RPMI8226 (cell line): ENCODE measurements at regions not wholly inside any gene's neighbourhood (a gene's known extent, or its start where the extent isn't known, plus 50 kb on each side); places are given as distances from the start of the nearest gene placed in this dataset.

ENCODE experiments used
- DNase-seq: peaks from one replicate; pipeline ENCODE4 v3.0.0-alpha.2; 2015

GRCh38 chr3:127457546-127458145 is 132.9 kb downstream of the TPRA1 start:
- DNase-seq: no peak

DNA sequence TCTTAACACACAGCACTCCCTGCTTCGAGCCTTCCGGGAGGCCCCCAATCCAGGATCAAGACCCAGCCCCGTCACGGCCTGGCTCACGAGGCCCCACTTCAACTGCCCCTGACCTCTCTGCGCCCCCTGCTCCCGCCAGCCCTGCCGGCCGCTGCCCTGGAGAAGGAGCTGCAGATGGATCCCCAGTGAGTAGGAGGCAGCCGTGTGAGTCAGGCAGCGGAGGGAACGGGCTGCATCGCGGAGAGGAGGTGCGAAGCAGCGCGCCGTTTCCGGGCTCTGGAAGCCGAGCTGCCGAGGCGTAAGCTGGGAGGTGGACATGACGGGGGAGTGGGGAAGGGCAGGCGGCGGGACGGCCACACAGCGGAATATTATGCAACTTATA is 133.4 kb downstream of the TPRA1 start:
- no peak for DNase-seq

GRCh38 chr3:127456471-127457093 is 134.0 kb downstream of the TPRA1 start:
- no peak for DNase-seq

- DNase-seq: peak; percentile 76
Measured at GRCh38 chr3:127455541-127456450, 134.7 kb downstream of the TPRA1 start.

DNA sequence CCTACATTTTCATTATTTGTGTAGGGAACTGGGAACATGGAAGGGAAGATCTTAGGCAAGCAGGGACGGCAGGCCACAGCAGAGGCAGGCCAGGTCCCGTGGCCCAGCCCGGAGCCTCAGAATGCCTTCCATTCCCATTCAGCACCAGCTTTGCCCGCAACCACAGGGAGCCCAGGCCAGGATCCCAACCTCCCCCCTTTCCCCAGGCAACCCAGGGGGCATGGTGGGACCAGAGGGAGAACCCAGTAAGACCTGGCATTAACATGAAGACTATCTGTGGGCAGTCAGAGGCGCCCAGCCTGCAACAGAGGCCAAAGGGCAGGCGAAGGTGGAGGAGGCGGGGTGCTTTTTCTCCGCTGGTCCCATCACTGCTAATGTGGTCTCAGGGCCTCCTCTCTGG is 135.6 kb downstream of the TPRA1 start:
- no peak for DNase-seq

GRCh38 chr3:127454051-127454450 is 136.5 kb downstream of the TPRA1 start:
- DNase-seq: no peak

DNA sequence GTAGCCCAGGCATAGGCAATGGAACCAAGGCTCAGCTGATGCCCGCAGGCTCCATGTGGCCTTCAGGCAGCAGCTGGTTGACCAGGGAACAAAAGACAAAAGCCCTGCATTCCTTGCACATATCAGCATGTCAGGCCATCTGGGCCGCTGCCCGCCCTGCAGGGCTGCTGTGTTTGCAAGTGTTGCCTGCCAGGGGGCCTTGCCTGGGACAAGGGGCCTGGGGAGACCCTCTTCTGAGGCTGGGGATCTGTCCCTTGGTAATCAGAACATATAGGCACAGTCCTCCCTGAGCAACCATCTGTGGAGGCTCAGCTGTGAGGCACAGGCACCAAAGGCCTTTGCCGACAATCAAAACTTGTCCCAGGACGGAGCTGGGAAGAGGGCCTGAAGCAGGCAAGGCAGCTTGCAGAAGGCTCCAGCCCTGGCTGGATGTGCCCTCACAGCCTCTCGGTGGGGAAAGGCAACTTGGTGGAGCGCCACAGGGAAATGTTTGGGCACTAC is 138.2 kb downstream of the TPRA1 start:
- DNase-seq: no peak

GRCh38 chr3:127451321-127451720 is 139.2 kb downstream of the TPRA1 start:
- no peak for DNase-seq

GRCh38 chr3:127450331-127450730 is 140.2 kb downstream of the TPRA1 start:
- DNase-seq: no peak

GRCh38 chr3:127449486-127450212 is 140.9 kb downstream of the TPRA1 start:
- DNase-seq: no peak

DNA sequence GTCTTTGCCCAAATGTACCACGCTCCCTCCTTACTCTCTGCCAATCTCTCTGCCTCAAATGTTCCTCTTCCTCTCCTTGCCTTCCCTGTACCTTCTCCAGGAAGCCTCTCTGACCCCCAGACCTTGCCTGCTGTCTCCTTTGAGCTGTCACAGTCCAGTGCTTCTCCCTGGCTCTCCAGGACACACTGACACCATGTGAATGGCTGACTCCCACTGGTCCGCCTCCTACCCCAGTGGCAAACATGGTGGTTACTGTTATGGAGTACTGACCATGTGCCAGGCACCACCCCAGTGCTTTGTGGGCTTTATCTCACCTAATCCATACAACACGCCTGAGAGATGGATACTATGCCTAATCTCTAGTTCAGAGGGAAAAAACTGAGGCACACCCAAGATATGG is 141.9 kb downstream of the TPRA1 start:
- no peak for DNase-seq

GRCh38 chr3:127448161-127448561 is 142.4 kb downstream of the TPRA1 start:
- DNase-seq: no peak

DNA sequence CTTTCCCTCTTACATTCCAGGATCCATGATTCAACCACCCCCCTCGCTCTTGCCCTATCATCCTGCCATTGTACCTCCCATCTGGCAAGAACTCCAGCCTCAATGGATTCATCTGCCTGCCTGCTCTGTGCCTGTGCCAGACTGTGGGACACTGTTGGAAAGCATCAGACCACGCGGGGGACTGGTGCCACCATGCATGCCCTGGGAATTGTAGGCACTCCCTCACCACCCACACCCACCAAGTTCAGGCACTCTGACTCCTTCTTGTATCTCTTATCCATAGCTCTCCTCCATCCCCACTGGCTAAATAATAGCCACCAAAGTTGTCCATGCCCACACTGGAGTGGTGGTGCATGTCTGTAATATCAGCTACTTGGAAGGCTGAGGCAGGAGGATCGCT is 143.8 kb downstream of the TPRA1 start:
- DNase-seq: no peak

DNA sequence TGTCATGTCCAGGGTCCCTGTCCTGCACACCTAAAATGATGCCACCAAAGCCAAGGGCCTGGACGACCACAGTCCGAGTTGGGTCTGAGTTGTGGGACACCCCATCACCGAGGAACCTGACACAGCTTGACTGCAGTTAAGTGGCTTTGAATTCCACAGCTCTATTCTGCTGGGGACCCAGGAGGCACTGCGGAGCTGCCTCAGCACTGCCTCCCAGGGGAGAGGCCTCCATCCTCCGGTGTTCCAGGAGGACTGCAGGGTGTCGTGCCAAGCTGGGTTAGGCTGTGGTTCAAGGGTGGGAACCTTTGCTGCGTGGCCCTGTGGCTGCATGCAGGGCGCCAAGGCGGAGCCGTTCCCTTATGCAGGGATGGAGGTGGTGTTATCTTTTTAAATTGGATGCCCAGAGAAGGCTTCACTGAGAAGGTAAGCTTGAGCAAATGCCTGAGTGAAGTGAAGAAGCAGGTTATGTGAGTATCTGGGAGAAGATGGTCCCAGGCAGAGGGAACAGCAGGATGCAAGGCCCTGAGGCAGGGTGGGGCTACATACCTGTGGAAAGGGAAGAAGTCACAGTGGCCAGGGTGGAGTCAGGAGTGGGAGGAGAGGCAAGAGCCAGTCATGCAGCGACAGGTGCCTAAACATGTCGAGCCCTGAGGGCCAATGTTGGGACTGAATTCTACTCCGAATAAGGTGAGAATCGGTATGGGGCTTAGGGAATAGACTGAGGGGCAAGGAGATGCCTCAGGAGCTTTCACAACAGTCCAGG is 144.8 kb downstream of the TPRA1 start:
- DNase-seq: no peak

DNA sequence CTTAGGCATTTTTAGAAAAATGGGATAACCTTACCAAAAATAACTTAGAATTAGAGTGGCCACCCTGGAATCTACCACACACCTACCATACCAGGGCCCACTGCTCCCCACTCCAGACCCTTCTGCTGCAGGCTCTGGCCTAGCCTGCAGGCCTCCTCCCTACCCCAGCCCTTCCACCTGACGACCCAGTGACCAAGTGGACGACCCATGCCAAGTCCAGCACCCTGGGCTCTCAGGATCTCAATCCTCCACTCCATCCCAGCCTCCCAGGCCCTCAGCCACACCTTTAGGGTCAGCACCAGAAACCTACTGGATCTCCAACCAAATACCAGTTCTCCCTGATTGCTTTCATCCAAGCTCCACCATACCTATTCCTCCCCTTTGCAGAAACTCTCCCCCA is 145.8 kb downstream of the TPRA1 start:
- no peak for DNase-seq

DNA sequence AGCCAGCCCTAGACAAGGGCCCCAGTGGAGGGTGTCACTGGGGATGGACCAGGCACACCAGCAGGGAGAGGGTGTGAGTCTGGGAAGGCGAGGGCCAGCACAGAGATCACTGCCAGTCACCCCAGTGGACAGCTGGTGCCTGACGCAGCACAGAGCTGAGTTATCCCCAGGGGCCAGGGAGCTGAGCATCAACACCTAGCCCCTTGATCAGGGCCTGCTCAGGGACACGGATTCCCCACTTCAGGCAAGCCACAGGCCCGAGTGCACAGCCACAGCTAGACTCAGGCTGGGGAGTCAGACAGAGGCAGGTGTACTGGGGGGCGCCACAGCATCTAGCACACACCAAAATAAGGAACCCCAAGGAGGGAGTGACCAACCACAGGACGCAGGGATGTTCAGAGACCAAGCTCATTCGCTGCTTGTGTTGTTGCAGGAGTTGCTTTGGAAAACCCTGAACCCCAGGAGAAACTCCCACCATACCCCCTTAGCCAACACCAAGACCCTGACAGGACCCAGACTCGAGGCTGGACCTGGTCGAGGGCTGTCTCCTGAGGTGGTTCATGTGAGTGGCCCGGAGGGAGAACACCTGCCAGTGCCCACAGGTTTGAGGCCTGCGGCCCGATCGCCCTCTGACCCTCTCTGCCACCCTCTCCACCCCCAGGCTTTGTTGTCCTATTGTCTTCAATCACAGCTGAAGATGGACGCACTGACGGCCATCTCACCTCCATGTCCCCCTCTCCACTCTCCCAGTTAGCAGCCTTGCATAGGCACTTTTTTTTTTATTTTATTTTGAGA is 146.8 kb downstream of the TPRA1 start:
- DNase-seq: no peak

- no peak for DNase-seq
Measured at GRCh38 chr3:127442506-127442905, 148.0 kb downstream of the TPRA1 start.

DNA sequence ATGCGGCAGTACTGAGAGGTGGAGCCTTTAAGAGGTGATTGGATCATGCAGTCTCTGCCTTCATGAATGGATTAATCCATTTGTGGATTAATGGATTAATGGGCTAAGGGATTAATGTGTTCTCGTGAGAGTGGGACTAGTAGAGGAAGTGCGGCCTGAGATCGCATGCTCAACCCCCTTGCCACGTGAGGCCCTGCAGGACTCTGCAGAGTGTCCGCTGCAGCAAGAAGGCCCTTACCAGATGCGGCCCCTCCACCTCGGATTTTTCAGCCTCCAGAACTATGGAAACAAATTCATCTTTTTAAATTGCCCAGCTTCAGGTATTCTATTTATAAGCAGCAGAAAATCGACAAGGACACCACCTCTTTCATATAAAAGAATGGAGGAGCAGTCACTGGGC is 148.8 kb downstream of the TPRA1 start:
- no peak for DNase-seq

DNA sequence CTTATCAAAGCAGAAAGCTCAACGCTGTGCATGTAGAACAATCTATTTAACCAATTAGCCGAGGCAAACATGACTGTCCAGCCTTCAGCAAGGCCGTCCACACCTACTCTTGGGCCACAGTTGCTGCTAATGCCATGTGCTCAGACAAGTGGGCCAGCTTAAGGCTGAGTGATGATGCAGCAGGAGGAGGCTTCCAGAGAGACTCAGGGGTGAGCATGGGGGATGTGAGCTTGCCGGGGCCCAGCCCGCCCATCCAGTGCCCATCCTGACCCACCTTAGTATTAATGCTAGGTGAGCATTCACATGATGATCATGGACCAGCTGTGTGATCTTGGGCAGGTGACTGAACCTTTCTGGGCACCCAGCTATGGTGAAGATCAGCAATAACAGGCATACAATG is 150.1 kb downstream of the TPRA1 start:
- no peak for DNase-seq

GRCh38 chr3:127439621-127440020 is 150.9 kb downstream of the TPRA1 start:
- DNase-seq: no peak

DNA sequence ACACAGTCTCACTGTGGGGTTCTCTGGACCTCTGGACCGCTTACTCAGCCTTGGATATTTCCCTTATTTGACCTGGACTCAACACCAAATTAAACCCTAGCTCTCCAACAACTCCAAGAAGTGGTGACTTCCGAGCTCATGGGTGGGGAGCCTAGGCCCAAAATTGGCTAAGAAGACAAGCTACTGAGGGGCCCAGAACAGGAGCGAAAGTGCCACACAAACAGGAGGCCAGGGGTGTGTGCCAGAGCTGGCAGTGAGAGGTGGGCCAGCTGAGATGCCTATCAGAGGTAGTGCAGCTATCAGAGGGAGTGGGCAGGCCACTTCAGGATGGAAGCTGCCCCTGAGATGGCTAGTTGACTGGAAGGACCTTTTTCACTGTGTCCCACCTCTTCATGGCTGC is 151.1 kb upstream of the PRR20G start:
- DNase-seq: no peak

- DNase-seq: no peak
Measured at GRCh38 chr3:127438371-127438770, 150.5 kb upstream of the PRR20G start.
